Panc1 (cell line): ENCODE measurements at regions not wholly inside any gene's neighbourhood (a gene's known extent, or its start where the extent isn't known, plus 50 kb on each side); places are given as distances from the start of the nearest gene placed in this dataset.

ENCODE experiments used
- ATAC-seq: fragments of 200-7000 bp; cut with Tn5 transposase; 2 replicates; pipeline ENCODE4 v1.9.1; 2020; ENCODE audit warnings: mild to moderate bottlenecking, moderate library complexity
- BruUV-seq: library from RNA; stranded (reverse); fragments of 400-500 nt; replicated peaks from 2 replicates; lab custom pipeline; 2021; lab: Mats Ljungman, UMichigan
- CTCF ChIA-PET: fragments of 300-600 bp; sonication (Branson Sonifier 250); formaldehyde crosslinking; loops from one replicate; lab custom pipeline; 2022; ENCODE audit warnings: antibody characterized with exemption; lab: Charles Lee
- POLR2A ChIA-PET: fragments of 300-600 bp; sonication (Branson Sonifier 250); formaldehyde crosslinking; loops from one replicate; lab custom pipeline; 2022; ENCODE audit warnings: antibody characterized with exemption; lab: Charles Lee
- DNase-seq: peaks from one replicate; pipeline ENCODE4 v3.0.0-alpha.2; 2010; ENCODE audit warnings: low read depth, low spot score
- H3K27ac ChIP-seq: 2 replicates; pipeline ENCODE4 v1.5.1; 2011; ENCODE audit warnings: mild to moderate bottlenecking, low read length, inconsistent platforms
- H3K27me3 ChIP-seq: fragments of 200-500 bp; sonication (Bioruptor generic); 2 replicates; pipeline ENCODE4 v1.6.0; 2014; ENCODE audit warnings: low read length, inconsistent platforms; ENCODE audit not compliant: control insufficient read depth, insufficient read depth
- H3K36me3 ChIP-seq: fragments of 200-500 bp; sonication (Bioruptor generic); 2 replicates; pipeline ENCODE4 v1.5.1; 2014; ENCODE audit warnings: inconsistent platforms, mild to moderate bottlenecking, low read length, moderate library complexity; ENCODE audit not compliant: control insufficient read depth, insufficient read depth
- H3K4me1 ChIP-seq: 2 replicates; pipeline ENCODE4 v1.5.1; 2011; ENCODE audit warnings: inconsistent platforms, mild to moderate bottlenecking, low read length, moderate library complexity; ENCODE audit not compliant: control insufficient read depth, insufficient read depth
- H3K4me3 ChIP-seq, 2 experiments: 2 replicates each; pipeline ENCODE4 v1.5.1; 2011 to 2012; ENCODE audit warnings: low read depth in 2 of 2, low read length in 2 of 2, mild to moderate bottlenecking in 2 of 2, inconsistent platforms in 1 of 2, moderate library complexity in 1 of 2
- H3K9me3 ChIP-seq: fragments of 200-500 bp; sonication (Bioruptor generic); 2 replicates; pipeline ENCODE4 v1.5.1; 2014; ENCODE audit warnings: low read depth, mild to moderate bottlenecking, inconsistent platforms, low read length, moderate library complexity; ENCODE audit not compliant: control insufficient read depth, insufficient read depth
- POLR2AphosphoS5 ChIP-seq: IDR thresholded peaks from 2 replicates; pipeline ENCODE4 v1.6.1; 2012; ENCODE audit warnings: mild to moderate bottlenecking, low read depth, low read length, moderate library complexity
- SIN3A ChIP-seq: IDR thresholded peaks from 2 replicates; pipeline ENCODE4 v1.6.1; 2012; ENCODE audit warnings: low read depth, mild to moderate bottlenecking, low read length, moderate library complexity, borderline replicate concordance; ENCODE audit not compliant: insufficient read depth
- TCF7L2 ChIP-seq: IDR thresholded peaks from 2 replicates; pipeline ENCODE4 v1.6.1; 2011; ENCODE audit warnings: mild to moderate bottlenecking, low read depth, low read length, inconsistent platforms
- in situ Hi-C: cut with HindIII; loops from 2 replicates; pipeline ENCODE4 v1.10.0; 2016; ENCODE audit warnings: low sequenced_read_pairs, low pct_unique_long_range_greater_than_20kb
- intact Hi-C: fragments of 100-400 bp; cut with micrococcal nuclease; formaldehyde crosslinking; loops from one replicate; pipeline ENCODE4 v1.10.0; 2022; ENCODE audit not compliant: unreplicated experiment
- TF ChIP-seq, protein P1 (sequence below), 2 experiments: IDR thresholded peaks; 2 replicates each; pipeline ENCODE4 v1.6.1; 2011 to 2012; ENCODE audit warnings: low read depth in 2 of 2, control low read depth in 1 of 2, low read length in 1 of 2, mild to moderate bottlenecking in 1 of 2, moderate library complexity in 1 of 2; ENCODE audit not compliant: insufficient read depth in 1 of 2
- TF ChIP-seq, protein P2 (sequence below): fragments of 450-650 bp; IDR thresholded peaks from 2 replicates; pipeline ENCODE4 v1.5.1; 2017; ENCODE audit warnings: mild to moderate bottlenecking

DNA sequence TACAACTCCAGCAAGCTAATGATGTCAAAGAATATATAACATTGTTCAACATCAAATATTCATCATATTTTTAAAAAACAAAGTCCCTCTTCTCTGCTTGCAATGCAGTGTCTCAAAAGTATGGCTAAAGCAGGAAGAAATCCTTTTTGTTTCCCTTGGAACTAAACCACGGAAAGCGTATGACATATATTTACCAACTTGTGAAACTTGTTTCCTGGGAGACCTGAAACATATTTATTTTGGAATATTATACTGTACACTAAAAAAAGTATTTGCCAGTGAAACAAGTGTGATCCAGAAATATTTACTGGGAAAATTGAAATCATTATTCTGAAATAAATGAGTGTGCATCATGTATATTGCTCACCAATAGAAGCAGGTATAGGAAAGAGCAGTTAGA lies 156.0 kb upstream of the ANKRD50 start:
- no peaks in the 10 kb centered on the region for H3K9me3 ChIP-seq
- TF ChIP-seq, protein P1, sequence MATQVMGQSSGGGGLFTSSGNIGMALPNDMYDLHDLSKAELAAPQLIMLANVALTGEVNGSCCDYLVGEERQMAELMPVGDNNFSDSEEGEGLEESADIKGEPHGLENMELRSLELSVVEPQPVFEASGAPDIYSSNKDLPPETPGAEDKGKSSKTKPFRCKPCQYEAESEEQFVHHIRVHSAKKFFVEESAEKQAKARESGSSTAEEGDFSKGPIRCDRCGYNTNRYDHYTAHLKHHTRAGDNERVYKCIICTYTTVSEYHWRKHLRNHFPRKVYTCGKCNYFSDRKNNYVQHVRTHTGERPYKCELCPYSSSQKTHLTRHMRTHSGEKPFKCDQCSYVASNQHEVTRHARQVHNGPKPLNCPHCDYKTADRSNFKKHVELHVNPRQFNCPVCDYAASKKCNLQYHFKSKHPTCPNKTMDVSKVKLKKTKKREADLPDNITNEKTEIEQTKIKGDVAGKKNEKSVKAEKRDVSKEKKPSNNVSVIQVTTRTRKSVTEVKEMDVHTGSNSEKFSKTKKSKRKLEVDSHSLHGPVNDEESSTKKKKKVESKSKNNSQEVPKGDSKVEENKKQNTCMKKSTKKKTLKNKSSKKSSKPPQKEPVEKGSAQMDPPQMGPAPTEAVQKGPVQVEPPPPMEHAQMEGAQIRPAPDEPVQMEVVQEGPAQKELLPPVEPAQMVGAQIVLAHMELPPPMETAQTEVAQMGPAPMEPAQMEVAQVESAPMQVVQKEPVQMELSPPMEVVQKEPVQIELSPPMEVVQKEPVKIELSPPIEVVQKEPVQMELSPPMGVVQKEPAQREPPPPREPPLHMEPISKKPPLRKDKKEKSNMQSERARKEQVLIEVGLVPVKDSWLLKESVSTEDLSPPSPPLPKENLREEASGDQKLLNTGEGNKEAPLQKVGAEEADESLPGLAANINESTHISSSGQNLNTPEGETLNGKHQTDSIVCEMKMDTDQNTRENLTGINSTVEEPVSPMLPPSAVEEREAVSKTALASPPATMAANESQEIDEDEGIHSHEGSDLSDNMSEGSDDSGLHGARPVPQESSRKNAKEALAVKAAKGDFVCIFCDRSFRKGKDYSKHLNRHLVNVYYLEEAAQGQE (IDR thresholded peaks at IDR 0.05; ENCODE audit: insufficient read depth in 1 of 2, low read depth in 2 of 2, low read length in 1 of 2), result no peak
- TF ChIP-seq, protein P2, sequence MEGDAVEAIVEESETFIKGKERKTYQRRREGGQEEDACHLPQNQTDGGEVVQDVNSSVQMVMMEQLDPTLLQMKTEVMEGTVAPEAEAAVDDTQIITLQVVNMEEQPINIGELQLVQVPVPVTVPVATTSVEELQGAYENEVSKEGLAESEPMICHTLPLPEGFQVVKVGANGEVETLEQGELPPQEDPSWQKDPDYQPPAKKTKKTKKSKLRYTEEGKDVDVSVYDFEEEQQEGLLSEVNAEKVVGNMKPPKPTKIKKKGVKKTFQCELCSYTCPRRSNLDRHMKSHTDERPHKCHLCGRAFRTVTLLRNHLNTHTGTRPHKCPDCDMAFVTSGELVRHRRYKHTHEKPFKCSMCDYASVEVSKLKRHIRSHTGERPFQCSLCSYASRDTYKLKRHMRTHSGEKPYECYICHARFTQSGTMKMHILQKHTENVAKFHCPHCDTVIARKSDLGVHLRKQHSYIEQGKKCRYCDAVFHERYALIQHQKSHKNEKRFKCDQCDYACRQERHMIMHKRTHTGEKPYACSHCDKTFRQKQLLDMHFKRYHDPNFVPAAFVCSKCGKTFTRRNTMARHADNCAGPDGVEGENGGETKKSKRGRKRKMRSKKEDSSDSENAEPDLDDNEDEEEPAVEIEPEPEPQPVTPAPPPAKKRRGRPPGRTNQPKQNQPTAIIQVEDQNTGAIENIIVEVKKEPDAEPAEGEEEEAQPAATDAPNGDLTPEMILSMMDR, result no peak
- TF ChIP-seq POLR2AphosphoS5, result no peak
- no peak for TF ChIP-seq TCF7L2
- TF ChIP-seq SIN3A, result no peak
- no peak overlapping the region for H3K4me3 ChIP-seq
- ChIA-PET CTCF (no interaction called here), POLR2A (no interaction called here)
- intact Hi-C loops (no loop called here), in situ Hi-C loops (no loop called here)
- no peak overlapping the region for H3K27ac ChIP-seq
- no peak for ATAC-seq
- no peaks in the 10 kb centered on the region for H3K4me1 ChIP-seq
- no peak for DNase-seq
- BruUV-seq, result no TSS peak
- no peaks in the 10 kb centered on the region for H3K27me3 ChIP-seq
- H3K36me3 ChIP-seq, result no peaks in the 10 kb centered on the region

DNA sequence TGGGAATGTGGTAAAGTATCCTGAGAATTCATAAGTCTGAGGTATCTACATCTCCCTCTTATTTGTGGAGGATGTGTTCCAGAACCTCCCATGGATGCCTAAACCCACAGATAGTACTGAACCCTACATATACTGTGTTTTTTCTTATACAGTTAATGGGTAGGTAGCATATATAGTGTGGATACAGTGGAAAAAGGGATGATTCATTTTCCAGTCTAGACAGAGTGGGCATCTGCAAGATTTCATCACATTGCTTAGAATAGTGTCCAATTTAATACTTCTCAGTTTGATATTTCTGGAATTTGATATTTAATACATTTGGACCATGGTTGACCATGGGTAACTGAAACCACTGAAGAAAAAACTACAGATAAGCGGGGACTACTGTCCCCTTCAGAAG lies 155.0 kb upstream of the ANKRD50 start:
- TF ChIP-seq, protein P1 (IDR thresholded peaks at IDR 0.05; ENCODE audit: insufficient read depth in 1 of 2, low read depth in 2 of 2, low read length in 1 of 2), result no peak
- TF ChIP-seq TCF7L2 (no peak), POLR2AphosphoS5 (no peak), SIN3A (no peak)
- TF ChIP-seq, protein P2, result no peak
- ATAC-seq, result no peak
- Histone ChIP-seq H3K4me3 (no peak overlapping the region), H3K4me1 (no peaks in the 10 kb centered on the region), H3K9me3 (no peaks in the 10 kb centered on the region), H3K27ac (no peak overlapping the region), H3K36me3 (no peaks in the 10 kb centered on the region), H3K27me3 (no peaks in the 10 kb centered on the region)
- no peak for DNase-seq
- ChIA-PET POLR2A (no interaction called here), CTCF (no interaction called here)
- in situ Hi-C loops (no loop called here), intact Hi-C loops (no loop called here)
- no TSS peak for BruUV-seq
